Stomach (tissue), 4 donors: ENCODE measurements at regions not wholly inside any gene's neighbourhood (a gene's known extent, or its start where the extent isn't known, plus 50 kb on each side); places are given as distances from the start of the nearest gene placed in this dataset.

Experiments
- CTCF ChIP-seq, 7 experiments: fragments of 450-650 bp in 4 of 7; fragments of 200-600 bp in 3 of 7; sonication (generic) in 3 of 7; IDR thresholded peaks; one replicate each; pipeline ENCODE4 v1.5.1; 2016 to 2019; ENCODE audit warnings: antibody characterized with exemption in 7 of 7, control low read depth in 2 of 7, mild to moderate bottlenecking in 1 of 7
- EP300 ChIP-seq: sonication (generic); formaldehyde crosslinking; IDR thresholded peaks from one replicate; pipeline ENCODE4 v1.6.1; 2017; ENCODE audit warnings: antibody characterized with exemption
- POLR2A ChIP-seq, 4 donors: fragments of 450-650 bp; IDR thresholded peaks; one replicate each; pipeline ENCODE4 v1.6.1; 2016; ENCODE audit warnings: antibody characterized with exemption in 4 of 4, control low read depth in 2 of 4, mild to moderate bottlenecking in 1 of 4, moderate library complexity in 1 of 4
- POLR2AphosphoS5 ChIP-seq, 3 donors: sonication (generic); formaldehyde crosslinking; IDR thresholded peaks; one replicate each; pipeline ENCODE4 v1.6.1; 2016; ENCODE audit warnings: antibody characterized with exemption in 3 of 3

DNA sequence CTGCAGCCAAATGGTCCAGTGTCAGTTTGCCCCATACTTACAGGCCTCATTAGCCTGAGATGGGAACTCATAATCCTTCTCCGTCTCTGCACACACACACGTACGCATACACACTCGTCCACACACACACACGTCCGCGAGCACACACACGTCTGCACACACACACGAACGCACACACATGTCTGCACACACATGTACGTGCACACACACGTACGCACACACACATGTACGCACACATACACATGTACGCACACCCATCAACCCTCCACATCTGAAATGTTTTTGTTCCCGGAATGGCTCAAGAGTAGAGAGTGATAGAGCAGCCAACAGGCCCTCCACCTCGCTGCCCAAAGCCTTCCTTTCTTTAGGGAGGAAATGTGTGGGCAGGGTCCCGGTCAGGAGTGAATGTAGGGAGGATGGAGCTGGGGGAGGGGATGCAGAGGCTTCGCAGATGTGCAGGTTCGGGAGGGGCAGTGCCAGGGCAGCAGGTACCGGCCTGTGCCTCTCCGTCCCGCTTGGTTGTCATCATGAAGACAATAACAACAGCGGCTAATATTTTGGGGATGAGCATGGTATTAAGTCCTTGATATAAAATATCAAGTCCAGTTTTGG lies 52.7 kb downstream of the PTGR3 start:
- no peak for TF ChIP-seq CTCF (IDR thresholded peaks at IDR 0.05)
- no peak for TF ChIP-seq EP300
- no peak for TF ChIP-seq POLR2A (IDR thresholded peaks at IDR 0.05)
- TF ChIP-seq POLR2AphosphoS5 (IDR thresholded peaks at IDR 0.05), result no peak
